GM18517 (cell line): ENCODE measurements at regions not wholly inside any gene's neighbourhood (a gene's known extent, or its start where the extent isn't known, plus 50 kb on each side); places are given as distances from the start of the nearest gene placed in this dataset.
"Not testable (repeated sequence)": the region's sequence is repeated elsewhere in the genome, so short reads cannot be mapped to it uniquely, and the experiment has no call there.

ENCODE experiments used
- ATAC-seq: cut with Tn5 transposase; IDR thresholded peaks from one replicate; pipeline ENCODE4 v1.9.1; 2021; ENCODE audit warnings: mild to moderate bottlenecking, moderate library complexity; ENCODE audit not compliant: unreplicated experiment

DNA sequence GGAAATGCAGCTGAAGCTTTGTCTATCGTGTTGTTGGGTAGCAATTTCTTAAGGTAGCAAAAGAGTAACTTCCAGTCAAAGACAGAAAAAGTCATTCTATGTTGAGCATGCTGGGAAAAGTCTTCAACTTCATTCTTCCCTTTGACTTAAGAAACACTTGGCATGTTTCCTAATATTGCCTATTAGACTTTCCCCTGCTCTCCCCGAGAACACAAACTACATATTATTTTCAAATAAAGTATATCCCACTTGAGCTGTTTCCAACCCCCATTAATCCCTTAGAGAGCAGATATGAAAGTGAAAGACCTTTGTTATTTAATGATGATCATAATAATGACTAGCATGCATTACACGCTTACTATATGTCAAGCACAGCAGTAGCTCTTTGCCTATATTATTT, 136.0 kb upstream of the SPOPL start:
- no peak for ATAC-seq

DNA sequence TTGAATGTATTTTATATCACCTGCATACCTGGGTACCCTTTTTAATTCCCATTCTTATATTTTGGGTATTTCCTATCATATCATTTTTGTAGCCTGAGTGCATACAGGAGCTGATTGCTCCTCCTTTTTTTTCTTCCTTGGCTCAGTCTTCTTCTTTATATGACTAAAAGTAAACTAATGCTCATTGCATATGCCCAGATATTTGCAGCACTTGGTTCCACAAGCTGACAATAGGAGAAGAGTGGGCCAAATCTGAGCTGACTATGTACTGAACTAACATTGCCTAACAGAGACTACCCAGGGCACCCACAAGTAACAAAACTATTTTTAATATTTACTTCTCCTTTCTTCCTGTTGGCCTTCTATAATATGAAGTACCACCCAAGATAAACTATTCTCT, 131.7 kb upstream of the SPOPL start:
- ATAC-seq = no peak

DNA sequence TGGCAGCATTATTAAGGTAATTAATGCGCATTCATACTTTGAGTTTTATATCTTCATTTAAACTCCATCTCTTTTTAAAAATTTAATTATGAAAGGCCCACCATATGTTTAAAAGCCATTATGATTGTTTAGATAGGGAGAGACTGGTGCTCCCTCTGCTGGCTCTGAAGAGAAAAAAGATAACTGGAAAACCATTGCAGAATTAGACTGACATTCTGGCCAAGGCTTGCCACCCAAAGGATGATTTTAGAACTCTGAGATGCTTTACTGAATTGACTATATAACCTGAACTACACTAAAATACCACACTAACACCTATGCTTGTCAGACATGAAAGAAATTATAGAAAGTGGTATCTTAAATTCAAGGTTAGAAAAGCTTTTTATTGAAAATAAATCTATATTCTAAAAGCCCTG, 127.6 kb upstream of the SPOPL start:
- peak; percentile 57 for ATAC-seq

DNA sequence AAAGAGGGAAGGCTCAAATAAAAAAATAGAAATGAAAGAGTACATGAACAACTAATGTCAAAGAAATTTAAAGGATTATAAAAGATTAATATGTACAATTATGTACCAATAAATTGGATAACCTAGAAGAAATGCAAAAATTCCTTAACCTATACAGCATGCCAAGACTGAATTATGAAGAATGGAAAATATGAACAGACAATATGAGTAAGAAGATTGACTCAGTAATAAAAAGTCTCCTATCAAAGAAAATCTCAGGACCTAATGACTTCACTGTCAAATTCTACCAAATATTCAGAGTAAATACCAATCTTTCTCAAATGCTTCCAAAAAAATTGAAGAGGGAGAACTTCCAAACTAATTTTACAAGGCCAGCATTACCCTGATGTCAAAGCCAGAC, 120.2 kb upstream of the SPOPL start:
- no peak for ATAC-seq

DNA sequence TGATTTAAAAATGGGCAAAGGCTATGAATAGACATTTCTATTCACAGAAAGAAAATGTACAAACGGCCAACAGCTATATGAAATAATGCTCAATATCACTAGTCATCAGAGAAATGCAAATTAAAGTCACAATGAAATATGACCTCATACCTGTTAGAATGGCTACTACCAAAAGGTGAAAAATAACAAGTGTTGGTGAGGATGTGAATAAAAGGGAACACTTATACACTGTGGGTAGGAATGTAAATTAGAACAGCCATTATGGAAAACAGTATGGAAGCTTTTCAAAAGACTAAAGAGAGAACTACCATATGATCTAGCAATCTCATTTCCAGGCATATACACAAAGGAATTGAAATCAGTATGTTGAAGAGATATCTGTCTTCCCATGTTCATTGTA, 118.9 kb upstream of the SPOPL start:
- ATAC-seq = no peak

DNA sequence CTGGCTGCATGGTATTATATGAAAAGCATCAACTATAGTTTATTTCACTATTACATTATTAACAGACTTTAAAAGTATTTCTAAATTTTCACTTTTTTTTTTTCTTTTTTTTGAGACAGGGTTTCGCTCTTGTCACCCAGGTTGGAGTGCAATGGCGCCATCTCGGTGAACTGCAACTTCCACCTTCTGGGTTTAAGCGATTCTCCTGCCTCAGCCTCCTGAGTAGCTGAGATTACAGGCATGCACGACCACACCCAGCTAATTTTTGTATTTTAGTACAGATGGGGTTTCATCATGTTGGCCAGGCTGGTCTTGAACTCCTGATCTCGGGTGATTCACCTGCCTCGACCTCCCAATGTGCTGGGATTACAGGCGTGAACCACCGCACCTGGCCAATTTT, 115.4 kb upstream of the SPOPL start:
- not testable (repeated sequence) for ATAC-seq

DNA sequence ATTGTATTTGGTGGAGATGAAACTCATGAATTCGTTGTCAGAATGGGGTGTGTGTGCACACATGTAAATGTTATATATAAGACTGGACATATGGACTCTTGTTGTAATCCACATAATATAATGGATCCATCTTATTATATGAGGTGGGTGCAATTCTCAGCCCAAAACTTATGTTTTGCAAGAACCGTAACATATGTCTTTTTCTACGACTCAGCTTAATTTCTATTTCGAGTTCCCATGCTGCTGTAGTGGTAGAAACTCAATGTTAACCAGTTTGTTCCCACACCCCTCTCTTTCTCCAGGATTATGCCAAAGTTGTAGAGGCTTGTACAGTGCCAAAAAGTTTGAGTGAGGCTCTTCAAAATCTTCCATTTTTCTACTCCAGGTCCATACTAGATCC, 112.5 kb upstream of the SPOPL start:
- no peak for ATAC-seq

DNA sequence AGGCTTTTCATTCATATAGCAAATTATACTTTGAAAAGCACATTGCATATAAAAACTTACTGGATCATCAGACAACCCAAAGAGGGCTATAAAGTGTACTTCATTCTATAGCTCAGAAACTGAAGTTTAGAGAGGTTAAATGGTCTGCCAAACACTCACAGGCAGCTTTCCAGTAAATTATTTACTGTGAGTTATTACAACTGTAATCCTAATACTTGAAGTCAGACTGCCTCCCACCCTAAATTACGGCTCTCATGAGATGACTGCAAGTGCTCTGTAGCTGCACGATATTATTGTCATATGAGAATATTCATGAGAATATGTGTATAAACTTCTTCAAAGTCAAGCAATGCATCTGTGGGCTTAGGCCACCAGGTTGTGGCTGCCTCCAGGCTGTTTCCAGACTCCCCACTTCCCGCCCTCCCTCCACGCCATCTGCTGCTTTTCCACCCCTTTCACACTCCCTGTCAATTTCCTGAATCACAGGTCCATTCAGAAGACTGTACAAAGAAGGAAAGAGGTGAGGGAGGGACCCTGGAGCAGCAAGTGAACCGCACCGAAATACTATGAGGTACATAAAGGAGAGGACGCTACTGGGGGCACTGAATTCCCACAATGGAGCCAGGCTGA, 111.1 kb upstream of the SPOPL start:
- no peak for ATAC-seq

DNA sequence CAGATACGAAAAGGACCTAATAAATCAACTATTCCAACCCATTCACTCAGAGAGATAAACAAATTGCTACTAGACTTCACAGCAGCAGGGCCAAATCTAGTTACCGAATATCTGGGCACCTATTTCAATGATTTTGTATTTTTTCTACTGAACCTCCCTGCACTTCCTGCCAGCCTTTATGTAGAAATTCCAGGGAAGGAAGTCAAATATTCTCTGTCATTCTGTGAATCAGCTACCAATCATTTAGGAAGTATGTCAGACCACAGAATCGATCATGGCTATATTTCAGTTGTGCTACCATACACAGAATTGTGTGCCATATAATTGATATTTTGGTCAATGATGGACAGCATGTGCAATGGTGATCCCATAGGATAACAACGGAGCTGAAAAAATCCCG, 109.6 kb upstream of the SPOPL start:
- ATAC-seq = no peak

DNA sequence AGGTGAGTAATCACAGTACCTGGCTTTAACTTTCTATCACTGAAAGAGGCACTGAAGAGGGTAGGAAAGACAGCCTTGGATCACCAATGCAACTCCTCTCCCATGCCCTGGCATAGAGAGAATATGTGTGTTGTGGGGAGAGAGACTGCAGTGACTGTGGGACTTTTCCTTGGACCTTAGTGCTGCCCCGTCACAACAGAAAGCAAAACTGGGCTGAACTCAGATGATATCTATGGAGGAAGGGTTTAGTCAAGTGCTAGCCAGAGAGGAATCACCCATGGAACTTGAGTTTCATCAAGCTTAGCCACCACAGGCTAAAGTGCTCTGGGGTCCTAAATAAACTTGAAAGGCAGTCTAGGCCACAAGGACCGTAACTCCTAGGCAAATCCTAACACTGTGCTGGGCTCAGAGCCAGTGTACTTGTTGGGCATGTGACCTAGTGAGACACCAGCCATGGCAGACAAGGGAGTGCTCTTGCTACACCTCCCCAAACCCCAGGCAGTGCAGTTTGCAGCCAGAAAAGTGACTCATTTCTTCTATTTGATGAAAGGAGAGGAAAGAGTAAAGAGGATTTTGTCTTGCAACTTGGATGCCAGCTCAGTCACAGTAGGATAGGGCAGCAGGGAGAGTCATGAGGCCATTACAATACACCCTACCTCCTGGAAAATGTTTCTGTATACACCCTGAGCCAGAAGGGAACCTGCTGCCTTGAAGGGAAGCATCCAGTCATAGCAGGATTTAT, 105.8 kb upstream of the SPOPL start:
- ATAC-seq = no peak

DNA sequence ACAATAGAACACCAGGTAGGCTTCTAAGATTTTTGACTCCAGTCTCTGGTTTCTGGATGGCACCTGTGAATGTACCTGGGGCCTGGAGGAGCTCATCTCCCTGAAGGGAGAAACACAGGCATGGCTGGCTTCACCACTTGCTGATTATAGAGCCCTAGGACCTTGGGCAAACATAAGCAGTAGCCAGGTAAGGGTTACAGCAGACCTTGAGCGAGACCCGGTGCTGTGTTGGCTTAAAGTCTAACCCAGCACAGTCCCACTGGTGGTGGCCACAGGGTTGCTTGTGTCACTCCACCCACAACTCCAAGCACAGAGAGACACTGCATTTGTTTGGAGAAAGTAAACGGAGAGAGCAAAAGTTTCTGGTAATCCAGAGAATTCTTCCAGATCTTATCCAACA, 104.7 kb upstream of the SPOPL start:
- no peak for ATAC-seq

DNA sequence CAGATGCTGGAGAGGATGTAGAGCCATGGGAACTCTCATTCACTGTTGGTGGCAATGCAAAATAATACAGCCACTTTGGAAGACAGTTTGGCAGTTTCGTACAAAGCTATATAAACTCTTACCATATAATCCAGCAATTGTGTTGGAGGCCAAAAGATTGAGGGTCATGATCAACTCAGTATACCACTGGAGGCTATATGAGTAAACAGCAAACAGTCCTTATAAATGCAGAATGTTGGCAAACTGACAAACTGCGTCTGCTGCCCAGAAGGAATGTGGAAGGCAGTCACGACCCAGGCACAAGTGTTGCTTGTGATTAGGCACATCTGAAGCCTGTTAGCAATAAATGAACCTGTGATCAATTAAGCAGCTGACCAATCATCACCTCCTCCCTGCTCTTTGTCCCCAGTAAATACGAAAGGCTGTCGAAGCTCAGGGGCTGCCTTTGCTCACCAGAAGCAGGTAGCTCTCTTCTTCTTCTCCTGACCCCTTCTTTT, 98.1 kb upstream of the SPOPL start:
- no peak for ATAC-seq

DNA sequence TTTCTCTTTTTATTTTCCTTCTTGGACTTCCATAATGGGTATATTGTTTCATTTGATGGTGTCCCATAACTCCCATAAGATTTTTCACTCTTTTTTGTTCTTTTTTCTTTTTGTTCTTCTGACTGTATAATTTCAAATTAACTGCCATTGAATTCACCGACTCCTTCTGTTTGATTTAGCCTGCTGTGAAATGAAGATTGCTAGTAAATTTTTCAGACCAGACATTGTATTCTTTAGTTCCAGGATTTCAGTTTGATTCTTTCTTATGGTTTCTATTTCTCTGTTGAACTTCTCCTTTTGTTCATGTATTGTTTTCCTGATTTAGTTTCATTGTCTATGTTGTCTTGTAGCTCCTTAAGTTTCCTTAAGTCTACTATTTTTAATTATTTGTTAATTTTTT, 87.6 kb upstream of the SPOPL start:
- no peak for ATAC-seq

DNA sequence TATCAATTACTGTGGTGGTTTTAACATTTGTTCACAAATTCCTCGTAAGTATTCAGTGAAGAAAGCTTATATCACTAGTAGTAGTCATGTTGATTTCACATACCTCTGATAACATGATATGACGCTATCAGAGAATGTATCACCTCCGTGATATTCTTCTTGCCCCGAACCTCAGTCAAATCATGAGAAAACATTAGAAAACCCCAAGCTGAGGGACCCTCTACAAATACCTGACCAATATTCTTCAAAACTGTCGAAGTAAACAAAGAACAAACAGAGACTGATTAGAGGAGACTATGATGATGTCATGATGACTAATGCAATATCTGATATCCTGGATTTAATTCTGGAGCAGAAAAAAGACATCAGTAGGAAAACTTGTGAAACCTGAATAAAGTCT, 85.6 kb upstream of the SPOPL start:
- ATAC-seq = no peak

DNA sequence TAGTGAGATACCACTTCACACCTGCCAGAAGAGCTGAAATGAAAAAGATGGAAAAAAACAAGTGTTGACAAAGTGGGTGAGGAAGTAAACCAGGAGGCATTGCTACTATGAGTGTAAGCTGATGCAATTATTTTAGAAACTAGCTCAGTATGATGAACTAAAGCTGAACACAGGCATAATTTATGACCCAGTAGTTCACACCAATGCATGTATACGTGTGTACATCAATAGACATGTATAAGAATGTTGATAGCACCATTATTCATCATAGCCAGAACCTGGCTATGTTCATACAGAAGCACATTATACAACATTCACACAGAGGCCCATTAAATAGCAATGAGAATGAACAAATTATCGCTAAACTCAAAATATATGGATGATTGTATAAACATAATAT, 83.1 kb upstream of the SPOPL start:
- no peak for ATAC-seq

DNA sequence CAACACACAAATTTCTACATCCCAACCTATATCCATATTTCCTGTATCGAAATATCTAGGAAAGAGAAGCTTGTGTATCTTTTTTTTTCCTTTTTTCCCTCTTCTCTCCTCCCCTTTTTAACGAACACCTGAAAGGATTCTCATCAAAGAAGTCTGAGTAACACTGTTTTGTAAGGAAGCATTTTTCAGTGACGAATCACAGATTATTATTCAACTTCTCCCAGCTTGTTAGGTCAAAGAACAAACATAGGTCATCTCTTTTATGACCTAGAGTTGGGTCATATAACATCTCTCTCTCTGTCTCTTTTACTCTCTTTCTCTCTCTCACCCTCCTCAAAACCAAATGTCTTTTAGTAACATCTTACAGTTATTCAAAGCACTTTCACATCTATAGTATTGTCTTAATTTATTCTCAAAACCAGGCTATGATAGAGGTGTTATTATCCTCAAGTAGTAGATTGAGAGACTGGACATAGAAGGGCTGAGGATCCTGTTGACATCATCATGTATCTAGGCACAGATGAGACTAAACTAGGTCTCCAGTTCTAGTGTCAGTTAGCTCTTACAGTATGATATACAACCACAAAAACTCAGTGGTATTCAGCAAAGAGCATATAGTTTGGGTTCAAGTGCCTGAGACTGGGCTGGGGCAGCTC, 80.1 kb upstream of the SPOPL start:
- no peak for ATAC-seq

DNA sequence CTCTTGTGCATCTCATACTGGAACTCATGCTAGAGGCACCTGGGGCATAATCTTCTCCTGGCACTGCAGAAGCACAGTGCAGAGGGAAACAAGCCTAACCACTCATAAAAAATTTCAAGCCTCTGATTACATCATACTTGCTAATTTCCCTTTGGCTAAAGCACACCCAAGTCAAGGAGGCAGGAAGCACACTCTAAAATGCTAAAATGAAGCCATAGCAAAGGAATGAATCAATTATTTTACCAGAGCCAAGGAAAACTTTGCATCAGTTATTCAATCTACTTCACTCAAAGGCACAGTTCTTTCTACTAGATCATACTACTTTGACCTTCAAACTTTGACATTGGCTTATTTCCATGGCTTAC, 79.6 kb upstream of the SPOPL start:
- ATAC-seq = no peak

DNA sequence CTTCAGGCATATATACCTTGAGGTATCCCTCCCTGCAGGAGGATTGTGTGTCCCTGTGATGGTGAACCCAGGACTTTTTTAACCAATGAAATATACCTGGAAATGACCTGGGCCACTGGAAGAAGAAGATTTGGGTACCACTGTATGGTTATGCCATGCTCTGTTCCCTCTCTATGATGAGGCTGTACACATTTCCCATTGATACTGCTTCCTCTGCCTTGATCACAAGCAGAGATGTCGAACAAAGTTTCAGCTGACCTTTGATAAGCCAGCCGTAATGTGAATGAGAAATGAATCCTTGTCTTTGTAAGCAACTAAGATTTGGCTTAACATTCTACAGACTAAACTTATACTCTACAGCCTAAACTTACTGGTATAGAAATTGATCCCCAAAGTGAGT, 78.4 kb upstream of the SPOPL start:
- no peak for ATAC-seq

DNA sequence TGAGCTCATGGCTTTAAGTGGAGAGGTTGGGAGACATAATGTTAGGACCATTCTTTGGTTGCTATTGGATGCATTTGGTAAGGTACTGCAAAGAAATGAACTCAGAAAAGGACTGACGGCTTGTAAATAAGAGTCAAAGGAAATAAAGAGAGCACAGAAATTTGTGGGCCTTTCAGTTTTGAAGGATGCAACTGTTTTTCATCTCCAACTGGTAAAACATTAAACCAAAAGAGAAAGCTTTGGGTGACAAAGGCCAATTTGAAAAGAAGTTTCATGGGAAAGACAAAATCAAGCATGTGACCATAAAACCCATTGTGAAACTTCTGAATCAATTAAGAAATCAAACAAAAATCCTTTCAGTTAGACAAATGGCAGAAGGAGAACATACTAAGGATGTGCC, 77.8 kb upstream of the SPOPL start:
- ATAC-seq = no peak

DNA sequence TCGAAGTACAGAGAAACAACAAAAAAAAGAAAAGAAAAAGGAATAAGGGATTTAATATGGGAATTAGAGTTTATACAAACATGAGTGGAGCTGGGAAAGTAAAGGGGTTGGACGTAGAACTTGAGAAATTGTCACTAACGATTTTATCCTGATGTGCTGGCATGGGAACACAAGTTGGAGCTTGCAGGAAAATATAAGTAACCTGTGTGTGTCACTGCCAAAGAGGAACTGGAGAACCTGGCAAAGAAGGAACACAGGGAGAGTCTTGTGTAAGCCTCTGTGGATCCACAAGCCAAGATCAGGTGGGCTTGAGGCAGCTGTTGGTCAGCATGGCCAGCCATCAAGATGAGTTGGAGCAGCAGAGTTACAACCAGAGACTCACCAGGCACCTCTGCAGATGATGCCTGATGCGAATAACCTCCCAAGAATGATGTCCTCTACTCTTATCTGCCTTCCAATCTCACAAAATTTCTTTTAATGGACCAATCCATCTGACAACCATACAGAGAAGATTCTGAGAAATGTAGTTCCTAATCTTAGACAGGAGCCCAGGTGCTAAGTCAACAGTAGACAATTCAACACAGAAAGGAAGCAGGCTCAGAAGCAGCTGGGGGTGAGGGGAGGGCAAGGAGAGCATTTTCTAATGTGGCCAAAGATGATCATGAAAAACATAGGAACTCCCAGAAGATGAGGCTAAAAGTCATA, 77.0 kb upstream of the SPOPL start:
- no peak for ATAC-seq

DNA sequence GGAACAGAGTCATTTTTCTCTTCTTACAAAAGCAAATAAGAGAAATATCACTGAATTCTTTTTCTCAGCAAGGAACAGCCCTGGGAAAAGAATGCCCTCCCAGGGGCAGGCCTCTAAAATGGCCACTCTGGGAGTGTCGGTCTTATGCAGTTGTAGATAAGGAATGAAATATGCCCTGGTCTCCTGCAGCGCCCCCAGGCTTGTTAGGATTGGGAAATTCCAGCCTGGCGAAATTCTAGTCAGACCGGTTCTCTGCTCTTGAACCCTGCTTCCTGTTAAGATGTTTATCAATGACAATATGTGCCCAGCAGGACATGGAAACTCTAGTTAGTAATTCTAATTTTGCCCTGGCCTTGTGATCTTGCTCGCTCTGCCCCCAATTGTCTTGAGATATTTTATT, 75.5 kb upstream of the SPOPL start:
- not testable (repeated sequence) for ATAC-seq
